CD4-positive, alpha-beta T cell (primary cell): ENCODE measurements at regions not wholly inside any gene's neighbourhood (a gene's known extent, or its start where the extent isn't known, plus 50 kb on each side); places are given as distances from the start of the nearest gene placed in this dataset.

Source experiments
- ATAC-seq: fragments of 200-7000 bp; cut with Tn5 transposase; one replicate; pipeline ENCODE4 v1.10.0; 2022; ENCODE audit warnings: mild to moderate bottlenecking; ENCODE audit not compliant: poor library complexity
- CTCF ChIA-PET: fragments of 350-600 bp; sonication (Branson Sonifier 250); formaldehyde crosslinking; loops from one replicate; lab custom pipeline; 2021; ENCODE audit warnings: antibody characterized with exemption, inconsistent platforms; lab: Charles Lee
- POLR2A ChIA-PET: fragments of 350-600 bp; sonication (Branson Sonifier 250); formaldehyde crosslinking; loops from one replicate; lab custom pipeline; 2021; ENCODE audit warnings: antibody characterized with exemption, inconsistent platforms; lab: Charles Lee
- DNase-seq, 14 experiments: peaks; one replicate each; pipeline ENCODE4 v3.0.0-alpha.2; 2013 to 2020; ENCODE audit warnings: mixed read lengths in 2 of 14
- H3K27ac ChIP-seq, 2 donors: one replicate each; pipeline versions ENCODE4 v1.5.1 to v1.7.0; 2013; ENCODE audit warnings: low read length in 2 of 2, low read depth in 1 of 2, mild to moderate bottlenecking in 1 of 2
- H3K27me3 ChIP-seq, 2 experiments: 1 replicate in 1 of 2; 2 replicates in 1 of 2; pipeline versions ENCODE4 v1.6.1 to v1.7.0; 2013; ENCODE audit warnings: low read length in 2 of 2, control low read depth in 1 of 2, mild to moderate bottlenecking in 1 of 2, moderate library complexity in 1 of 2; ENCODE audit not compliant: insufficient read depth in 2 of 2, control insufficient read depth in 1 of 2
- H3K36me3 ChIP-seq: one replicate; pipeline ENCODE4 v1.6.1; 2013; ENCODE audit warnings: low read length, control low read depth; ENCODE audit not compliant: insufficient read depth
- H3K4me1 ChIP-seq: one replicate; pipeline ENCODE4 v1.6.1; 2013; ENCODE audit warnings: low read length, control low read depth; ENCODE audit not compliant: insufficient read depth
- H3K4me3 ChIP-seq: one replicate; pipeline ENCODE4 v1.5.1; 2013; ENCODE audit warnings: mild to moderate bottlenecking, low read length, moderate library complexity
- H3K9me3 ChIP-seq, 2 experiments: 1 replicate in 1 of 2; 2 replicates in 1 of 2; pipeline versions ENCODE4 v1.6.1 to v1.7.0; 2013; ENCODE audit warnings: low read length in 2 of 2, mild to moderate bottlenecking in 2 of 2, control low read depth in 1 of 2, moderate library complexity in 1 of 2; ENCODE audit not compliant: control insufficient read depth in 1 of 2, insufficient read depth in 1 of 2
- H3K27ac Mint-ChIP-seq: one replicate; pipeline ENCODE4 v1.8.0; 2020; ENCODE audit warnings: mixed read lengths
- H3K27me3 Mint-ChIP-seq: one replicate; pipeline ENCODE4 v1.8.0; 2021; ENCODE audit warnings: mixed read lengths
- H3K36me3 Mint-ChIP-seq: one replicate; pipeline ENCODE4 v1.8.0; 2021; ENCODE audit warnings: low read depth, mixed read lengths
- H3K4me1 Mint-ChIP-seq: one replicate; pipeline ENCODE4 v1.8.0; 2021; ENCODE audit warnings: low read depth, mixed read lengths
- H3K4me3 Mint-ChIP-seq: one replicate; pipeline ENCODE4 v1.8.0; 2020; ENCODE audit warnings: mild to moderate bottlenecking, mixed read lengths
- H3K9me3 Mint-ChIP-seq: one replicate; pipeline ENCODE4 v1.8.0; 2020; ENCODE audit warnings: mixed read lengths
- intact Hi-C, 2 experiments: fragments of 100-400 bp; cut with DNase I in 1 of 2; cut with micrococcal nuclease in 1 of 2; formaldehyde crosslinking; loops; one replicate each; pipeline versions ENCODE4 v1.15.1 to v1.9.0; 2023 to 2025; cut with DNase I, micrococcal nuclease
- TF ChIP-seq, protein P1 (sequence below): fragments of 200-600 bp; IDR thresholded peaks from one replicate; pipeline ENCODE4 v1.8.0; 2022; ENCODE audit warnings: antibody characterized with exemption, mild to moderate bottlenecking

GRCh38 chr9:119003882-119004617 is 365.2 kb downstream of the BRINP1 start:
- intact Hi-C loops: no loop called here
- Histone ChIP-seq H3K36me3 (no peaks in the 10 kb centered on the region), H3K4me1 (no peaks in the 10 kb centered on the region), H3K27me3 (no peaks in the 10 kb centered on the region), H3K9me3 (no peaks in the 10 kb centered on the region), H3K4me3 (no peak overlapping the region), H3K27ac (no peak overlapping the region)
- no peak overlapping the region for H3K4me3 Mint-ChIP-seq
- no peaks in the 10 kb centered on the region for H3K27me3 Mint-ChIP-seq
- DNase-seq: no peak
- TF ChIP-seq, protein P1, sequence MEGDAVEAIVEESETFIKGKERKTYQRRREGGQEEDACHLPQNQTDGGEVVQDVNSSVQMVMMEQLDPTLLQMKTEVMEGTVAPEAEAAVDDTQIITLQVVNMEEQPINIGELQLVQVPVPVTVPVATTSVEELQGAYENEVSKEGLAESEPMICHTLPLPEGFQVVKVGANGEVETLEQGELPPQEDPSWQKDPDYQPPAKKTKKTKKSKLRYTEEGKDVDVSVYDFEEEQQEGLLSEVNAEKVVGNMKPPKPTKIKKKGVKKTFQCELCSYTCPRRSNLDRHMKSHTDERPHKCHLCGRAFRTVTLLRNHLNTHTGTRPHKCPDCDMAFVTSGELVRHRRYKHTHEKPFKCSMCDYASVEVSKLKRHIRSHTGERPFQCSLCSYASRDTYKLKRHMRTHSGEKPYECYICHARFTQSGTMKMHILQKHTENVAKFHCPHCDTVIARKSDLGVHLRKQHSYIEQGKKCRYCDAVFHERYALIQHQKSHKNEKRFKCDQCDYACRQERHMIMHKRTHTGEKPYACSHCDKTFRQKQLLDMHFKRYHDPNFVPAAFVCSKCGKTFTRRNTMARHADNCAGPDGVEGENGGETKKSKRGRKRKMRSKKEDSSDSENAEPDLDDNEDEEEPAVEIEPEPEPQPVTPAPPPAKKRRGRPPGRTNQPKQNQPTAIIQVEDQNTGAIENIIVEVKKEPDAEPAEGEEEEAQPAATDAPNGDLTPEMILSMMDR: no peak
- no peaks in the 10 kb centered on the region for H3K36me3 Mint-ChIP-seq
- peaks cover 3% of the 10 kb centered on the region for H3K9me3 Mint-ChIP-seq
- ChIA-PET POLR2A (no interaction called here), CTCF (no interaction called here)
- no peak overlapping the region for H3K27ac Mint-ChIP-seq
- no peaks in the 10 kb centered on the region for H3K4me1 Mint-ChIP-seq
- ATAC-seq: no peak

DNA sequence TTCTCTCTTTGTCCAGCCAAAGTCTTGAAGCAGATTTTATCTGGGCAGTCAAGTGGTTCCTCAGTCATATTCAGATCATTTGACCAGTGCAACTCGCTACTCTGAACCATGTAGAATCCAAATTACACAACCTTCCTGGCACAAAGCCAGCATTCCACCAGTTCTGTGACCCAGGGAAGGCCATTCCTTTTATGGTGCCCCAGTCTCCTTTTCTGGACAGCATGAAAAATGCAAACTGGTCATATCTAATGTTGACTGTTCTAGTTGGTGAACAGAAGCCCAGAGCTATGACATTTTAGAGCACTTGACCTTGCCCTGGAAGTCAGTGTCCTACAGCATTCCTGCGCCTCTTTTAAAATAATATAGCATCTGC is 364.6 kb downstream of the BRINP1 start:
- no peak overlapping the region for H3K27ac Mint-ChIP-seq
- ATAC-seq (no peak), DNase-seq (no peak)
- no peaks in the 10 kb centered on the region for H3K36me3 Mint-ChIP-seq
- Histone ChIP-seq H3K27ac (no peak overlapping the region), H3K9me3 (no peaks in the 10 kb centered on the region), H3K27me3 (no peaks in the 10 kb centered on the region), H3K36me3 (no peaks in the 10 kb centered on the region), H3K4me3 (no peak overlapping the region), H3K4me1 (no peaks in the 10 kb centered on the region)
- ChIA-PET CTCF (no interaction called here), POLR2A (no interaction called here)
- no peaks in the 10 kb centered on the region for H3K4me1 Mint-ChIP-seq
- TF ChIP-seq, protein P1: no peak
- H3K9me3 Mint-ChIP-seq: peaks cover 3% of the 10 kb centered on the region
- intact Hi-C loops: no loop called here
- no peak overlapping the region for H3K4me3 Mint-ChIP-seq
- H3K27me3 Mint-ChIP-seq: no peaks in the 10 kb centered on the region

DNA sequence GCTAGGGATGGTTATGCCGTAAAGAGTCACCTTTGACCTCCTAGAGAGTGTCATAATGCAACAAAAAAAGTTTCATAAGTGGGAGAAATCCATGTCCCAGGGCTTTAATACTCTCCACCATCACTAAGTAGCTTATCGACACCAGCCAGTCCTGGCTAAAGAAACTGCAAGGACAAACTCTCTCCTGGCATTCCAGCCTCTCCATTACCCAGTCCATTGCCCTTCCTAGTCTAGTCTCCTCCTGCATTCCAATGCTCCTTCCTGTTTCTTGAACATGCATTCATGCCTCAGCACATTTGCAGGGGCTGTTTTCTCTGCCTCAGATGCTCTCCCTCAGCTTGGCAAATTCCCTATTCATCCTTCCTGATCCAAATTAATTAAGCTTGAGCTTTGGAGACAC is 364.1 kb downstream of the BRINP1 start:
- Histone ChIP-seq H3K36me3 (no peaks in the 10 kb centered on the region), H3K4me1 (no peaks in the 10 kb centered on the region), H3K4me3 (no peak overlapping the region), H3K27ac (no peak overlapping the region), H3K9me3 (no peaks in the 10 kb centered on the region), H3K27me3 (no peaks in the 10 kb centered on the region)
- no peaks in the 10 kb centered on the region for H3K27me3 Mint-ChIP-seq
- intact Hi-C loops: no loop called here
- no peak overlapping the region for H3K27ac Mint-ChIP-seq
- peaks cover 3% of the 10 kb centered on the region for H3K9me3 Mint-ChIP-seq
- DNase-seq (no peak), ATAC-seq (no peak)
- ChIA-PET POLR2A (no interaction called here), CTCF (no interaction called here)
- H3K4me1 Mint-ChIP-seq: no peaks in the 10 kb centered on the region
- no peak overlapping the region for H3K4me3 Mint-ChIP-seq
- TF ChIP-seq, protein P1: no peak
- no peaks in the 10 kb centered on the region for H3K36me3 Mint-ChIP-seq
